T1000 (cell line): ENCODE measurements at regions not wholly inside any gene's neighbourhood (a gene's known extent, or its start where the extent isn't known, plus 50 kb on each side); places are given as distances from the start of the nearest gene placed in this dataset.

Experiments used
- DNase-seq: peaks from one replicate; lab custom pipeline; 2025; ENCODE audit warnings: mixed read lengths; lab: John Stamatoyannopoulos, UW

GRCh38 chr4:36719425-36719824, 438.0 kb downstream of the DTHD1 start:
- no peak for DNase-seq

DNA sequence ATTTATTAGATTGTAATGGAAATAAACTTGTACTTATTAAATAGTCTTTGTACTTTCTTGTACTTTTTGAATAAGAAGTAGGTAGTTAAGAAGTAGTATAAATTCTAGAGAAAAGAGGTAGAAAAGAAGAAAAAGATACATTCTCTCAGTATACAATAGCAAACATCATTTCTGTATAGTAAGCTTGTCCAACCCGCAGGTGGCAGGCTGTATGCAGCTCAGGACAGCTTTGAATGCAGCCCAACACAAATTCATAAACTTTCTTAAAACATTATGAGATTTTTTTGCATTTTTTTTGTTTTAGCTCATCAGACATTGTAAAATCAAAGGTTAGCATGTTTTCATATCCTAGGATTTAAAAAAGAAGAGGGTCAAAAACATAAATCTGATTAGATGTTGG, 441.6 kb downstream of the DTHD1 start:
- no peak for DNase-seq

- DNase-seq = no peak
Measured at GRCh38 chr4:36734334-36734733, 452.9 kb downstream of the DTHD1 start.

GRCh38 chr4:36737691-36738090, 456.3 kb downstream of the DTHD1 start:
- no peak for DNase-seq

DNA sequence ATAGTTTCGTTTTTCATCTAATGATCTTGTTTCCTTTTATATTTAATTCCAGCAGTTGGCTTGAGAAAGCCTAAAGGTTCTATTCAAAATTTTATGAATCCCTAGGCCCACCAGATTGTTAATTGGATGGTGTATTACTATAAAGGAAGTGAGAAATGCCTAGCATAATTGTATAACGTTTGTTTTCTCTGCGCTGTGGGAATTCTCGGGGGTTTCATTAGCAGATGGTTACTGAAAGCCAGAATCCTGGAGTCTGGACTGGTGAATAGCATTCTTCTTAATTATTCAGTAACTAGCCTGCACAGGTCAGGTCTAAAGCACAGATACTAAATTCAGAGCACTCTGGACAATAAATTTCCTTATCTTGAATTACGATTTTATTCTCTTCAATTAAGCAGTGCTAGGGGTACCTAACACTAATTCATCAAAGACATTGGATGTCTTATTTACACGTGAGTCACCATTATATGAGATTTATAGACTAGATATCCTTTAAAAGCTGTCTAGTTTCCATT, 459.4 kb downstream of the DTHD1 start:
- DNase-seq = no peak

- no peak for DNase-seq
Measured at GRCh38 chr4:36747277-36748129, 466.1 kb downstream of the DTHD1 start.

DNA sequence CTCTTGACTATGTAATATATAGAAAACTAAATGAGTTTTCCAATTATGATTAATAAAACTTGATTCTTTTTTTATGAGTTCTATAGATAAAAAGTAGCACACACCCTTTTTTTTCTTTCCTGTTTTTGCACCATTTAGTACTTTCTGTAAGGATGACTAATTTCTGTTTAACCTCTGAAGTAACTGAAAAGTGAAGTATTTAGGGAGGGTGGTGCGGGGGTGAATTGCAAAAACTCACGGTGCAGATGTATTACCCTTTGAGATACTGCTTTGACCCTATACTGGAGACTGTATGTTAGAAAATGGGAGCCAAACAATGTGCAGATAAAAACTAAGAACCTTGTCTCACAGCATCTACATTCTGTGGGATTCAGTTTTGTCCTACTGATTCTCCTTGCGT, 471.6 kb downstream of the DTHD1 start:
- no peak for DNase-seq

DNA sequence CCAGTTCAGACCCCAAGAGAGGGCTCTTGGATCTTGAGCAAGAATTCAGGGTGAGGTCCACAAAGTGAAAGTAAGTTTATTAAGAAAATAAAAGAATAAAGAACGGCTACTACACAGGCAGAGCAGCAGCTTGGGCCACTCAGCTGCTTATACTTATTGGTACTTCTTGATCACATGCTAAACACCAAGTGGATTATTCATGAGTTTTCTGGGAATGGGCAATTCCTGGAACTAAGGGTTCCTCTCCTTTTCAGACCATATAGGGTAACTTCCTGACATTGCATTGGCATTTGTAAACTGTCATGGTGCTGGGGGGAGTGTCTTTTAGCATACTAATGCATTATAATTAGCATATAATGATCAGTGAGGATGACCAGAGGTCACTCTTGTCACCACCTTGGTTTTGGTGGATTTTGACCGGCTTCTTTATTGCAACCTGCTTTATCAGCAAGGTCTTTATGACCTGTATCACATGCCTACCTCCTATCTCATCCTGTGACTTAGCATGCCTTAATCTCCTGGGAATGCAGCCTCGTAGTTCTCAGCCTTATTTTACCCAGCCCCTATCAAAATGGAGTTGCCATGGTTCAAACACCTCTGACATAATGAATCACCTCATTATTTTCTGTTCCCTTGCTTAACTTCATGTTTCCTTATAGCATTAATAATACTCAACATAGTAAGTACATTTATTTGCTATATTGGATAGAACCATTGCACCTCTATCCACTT, 476.3 kb downstream of the DTHD1 start:
- DNase-seq = no peak

DNA sequence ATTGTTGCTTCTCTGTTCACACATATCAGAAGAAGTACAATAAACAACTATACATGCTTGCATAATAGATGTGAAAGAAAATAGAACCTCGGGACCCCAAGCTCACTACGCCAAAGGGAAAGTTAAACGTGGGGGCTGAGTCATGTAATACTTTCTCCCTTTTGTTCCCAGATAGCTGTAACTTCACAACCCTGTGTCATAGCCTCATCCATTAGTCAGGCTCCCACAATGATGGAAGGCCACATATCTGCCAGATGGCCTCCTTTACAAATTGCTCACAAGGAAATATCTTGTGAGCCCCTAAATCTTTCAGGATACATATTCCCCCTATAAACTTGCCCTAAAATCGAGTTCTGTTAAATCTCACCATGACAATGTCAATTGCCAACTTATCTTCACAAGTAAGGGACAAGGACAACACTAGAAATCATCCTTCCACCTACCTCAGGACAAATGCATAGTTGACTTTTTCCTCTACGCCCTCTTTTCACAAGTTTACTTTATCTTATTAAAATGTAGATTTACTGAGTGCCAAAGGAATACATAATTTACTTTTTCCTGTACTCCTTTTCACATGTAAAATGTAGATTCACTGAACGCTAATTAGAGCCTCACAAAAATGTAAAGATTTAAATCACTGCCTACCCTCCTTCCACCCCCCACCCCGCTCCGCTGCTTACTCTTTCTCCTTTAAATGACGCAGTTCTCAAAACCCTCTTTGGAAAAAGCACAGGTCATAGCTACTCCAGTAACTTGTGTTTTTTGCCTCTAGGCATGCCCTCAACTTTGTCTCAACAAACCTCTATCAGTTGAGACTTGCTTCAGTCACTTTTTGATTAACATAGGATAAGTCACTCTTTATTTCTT, 477.1 kb downstream of the DTHD1 start:
- DNase-seq = peak; percentile 46

DNA sequence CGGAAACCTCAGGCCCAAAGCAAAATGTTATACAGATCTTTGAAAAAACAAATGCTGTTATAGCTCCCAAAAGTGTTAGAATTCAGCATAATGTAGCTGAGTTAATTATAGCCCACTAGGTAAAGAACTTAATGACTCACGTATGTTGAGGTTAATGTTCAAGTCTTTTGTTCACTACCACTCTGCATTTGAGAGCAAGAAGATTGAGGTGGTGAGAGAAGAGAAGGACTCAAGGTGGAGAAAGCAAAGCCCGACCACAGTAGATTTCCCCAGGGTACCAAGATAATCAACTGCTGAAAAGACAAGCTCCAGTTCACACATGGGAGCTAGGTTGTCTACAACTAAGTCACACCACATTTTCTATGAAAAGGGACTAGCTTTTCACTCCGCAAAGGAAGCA, 480.2 kb downstream of the DTHD1 start:
- DNase-seq = no peak

DNA sequence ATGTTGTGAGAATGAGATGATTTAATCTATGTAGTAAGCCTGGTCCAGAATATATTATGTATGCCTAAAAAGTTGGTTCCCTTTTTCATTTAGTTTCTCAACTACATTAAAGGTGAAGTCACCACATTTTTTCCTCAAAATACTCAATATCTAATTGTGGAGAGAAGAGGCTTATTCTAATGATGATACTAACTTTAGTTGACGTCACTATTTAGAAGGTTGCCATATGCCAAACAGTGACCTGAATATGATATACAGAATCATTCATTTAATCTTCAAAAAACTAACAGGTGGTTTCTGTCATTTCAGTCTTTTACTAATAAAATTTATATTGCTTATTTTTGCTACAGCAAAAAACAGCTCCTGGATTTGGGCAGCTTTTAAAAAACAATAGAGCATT, 480.7 kb upstream of the NWD2 start:
- no peak for DNase-seq

DNA sequence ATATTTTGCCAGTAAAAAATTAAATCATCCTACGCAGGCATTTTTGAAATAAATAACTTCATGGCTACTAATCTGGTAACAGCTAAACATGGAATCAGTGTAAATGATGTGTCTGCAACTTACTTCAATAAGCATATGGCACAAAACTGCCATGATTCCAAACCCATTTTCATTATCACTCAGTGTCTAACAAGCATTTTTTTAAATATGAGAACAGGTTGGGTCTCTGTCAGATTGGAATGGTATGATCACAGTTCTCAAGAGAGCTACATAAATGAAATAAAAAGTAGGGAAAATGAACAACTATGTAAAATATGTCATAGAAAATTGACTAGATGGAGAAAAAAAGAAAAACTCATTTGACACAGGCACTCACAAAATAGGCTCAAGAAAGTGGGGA, 476.9 kb upstream of the NWD2 start:
- no peak for DNase-seq

DNA sequence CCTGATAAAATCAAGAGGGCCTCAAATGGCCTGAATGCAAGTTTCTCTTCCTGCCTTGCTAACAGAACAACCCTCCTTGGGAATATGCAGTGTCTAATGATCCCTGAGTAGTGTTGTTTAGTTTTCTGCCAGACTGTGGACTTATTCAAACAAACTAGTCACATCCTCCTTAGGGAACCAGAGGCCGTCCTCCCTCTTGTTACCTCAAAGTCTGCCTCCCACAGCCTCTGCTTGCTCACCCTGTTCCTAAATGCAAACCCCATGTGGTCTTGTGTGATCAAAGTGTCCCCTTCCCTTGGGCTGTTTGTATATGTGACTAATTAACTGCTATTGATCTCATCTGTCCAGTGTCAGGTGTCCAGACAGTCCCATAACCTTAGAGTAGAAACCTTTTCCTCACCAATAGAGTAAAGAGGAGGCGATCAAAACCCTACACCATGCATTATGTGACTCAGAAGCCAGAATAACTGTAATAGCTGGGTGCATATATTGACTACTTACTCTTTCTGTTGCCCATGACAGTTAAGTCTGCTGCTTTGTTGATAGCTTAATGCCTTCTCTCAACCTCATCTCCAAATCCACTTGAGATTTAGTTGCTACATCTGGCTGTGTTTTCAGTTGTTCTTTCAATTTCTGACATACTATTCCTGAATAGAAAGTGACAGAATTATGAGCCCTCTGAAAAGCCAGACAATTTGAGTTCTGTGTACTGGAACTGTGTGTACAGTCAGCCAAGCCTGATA, 473.0 kb upstream of the NWD2 start:
- peak; percentile 12 for DNase-seq

DNA sequence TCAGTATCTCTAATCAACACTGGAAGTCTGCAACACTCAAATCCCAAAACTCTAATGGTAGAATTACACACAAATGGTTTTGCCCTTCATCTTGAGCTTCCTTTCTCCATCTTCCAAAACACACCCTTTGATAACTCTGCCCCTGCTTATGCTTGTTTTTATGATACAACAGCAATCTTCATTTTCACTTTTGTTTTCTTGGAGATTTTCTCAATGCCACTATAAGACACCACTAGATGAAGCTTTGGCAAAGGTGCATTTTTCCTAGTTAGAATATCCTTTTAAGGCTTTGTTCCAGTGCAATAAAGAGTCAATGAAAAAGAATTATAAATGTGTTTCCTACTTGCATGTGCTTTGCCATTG, 472.4 kb upstream of the NWD2 start:
- no peak for DNase-seq

GRCh38 chr4:36773467-36773866, 471.1 kb upstream of the NWD2 start:
- DNase-seq = no peak

DNA sequence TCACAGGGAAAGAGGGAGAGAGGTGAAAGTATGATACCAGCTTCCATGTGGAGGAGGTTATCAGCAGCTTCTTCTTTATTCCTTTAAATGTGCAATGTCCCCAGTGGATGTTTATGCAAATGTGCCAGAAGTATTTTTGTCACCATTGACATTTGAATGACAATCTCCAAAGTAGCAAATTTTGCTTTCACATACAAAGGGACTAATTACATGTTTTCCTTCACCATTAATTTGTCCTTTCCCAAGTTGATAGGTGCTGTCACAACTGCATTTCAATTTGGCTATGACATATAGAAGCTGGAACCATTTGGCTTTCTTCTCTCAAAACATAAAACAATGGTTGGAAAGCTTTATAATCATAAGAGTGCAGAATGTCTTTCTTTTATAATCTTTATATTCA, 469.0 kb upstream of the NWD2 start:
- no peak for DNase-seq

GRCh38 chr4:36779601-36780000, 464.9 kb upstream of the NWD2 start:
- DNase-seq = no peak

GRCh38 chr4:36785973-36786372, 458.6 kb upstream of the NWD2 start:
- DNase-seq = no peak

DNA sequence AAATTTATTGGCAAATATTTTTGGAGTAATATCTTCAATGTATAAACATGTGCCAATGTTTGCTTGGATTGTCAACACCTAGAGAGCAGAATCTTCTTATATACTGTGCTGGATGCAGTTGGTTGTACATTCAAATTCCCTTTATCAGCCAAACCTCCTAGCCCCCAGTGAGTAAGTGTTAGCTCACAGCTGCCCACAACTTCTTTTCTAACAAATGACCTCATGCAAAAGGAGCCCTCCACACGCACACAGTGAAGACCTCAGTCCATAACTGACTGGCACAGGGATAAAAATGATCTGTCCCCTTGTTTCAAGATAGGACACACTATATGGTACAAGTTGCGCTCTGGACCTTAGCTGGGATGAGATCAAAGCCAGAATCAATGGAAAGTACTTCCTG, 458.0 kb upstream of the NWD2 start:
- no peak for DNase-seq

DNA sequence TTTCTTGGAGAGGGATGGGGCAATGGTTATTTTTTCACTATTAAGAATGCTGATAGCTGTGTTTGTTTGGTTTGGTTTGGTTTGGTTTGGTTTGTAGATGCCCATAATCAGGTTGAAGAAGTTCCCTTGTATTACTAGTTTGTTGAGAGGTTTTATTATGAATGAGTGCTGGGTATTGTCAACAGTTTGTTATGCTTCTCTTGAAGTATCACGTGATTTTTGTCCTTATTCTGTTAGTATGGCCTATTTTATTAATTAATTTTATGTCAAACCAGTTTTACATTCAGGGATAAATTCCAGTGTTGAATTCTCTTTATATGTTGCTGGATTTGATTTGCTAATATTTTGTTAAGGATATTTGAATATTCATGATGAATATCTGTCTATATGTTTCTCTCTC, 449.8 kb upstream of the NWD2 start:
- DNase-seq = no peak

DNA sequence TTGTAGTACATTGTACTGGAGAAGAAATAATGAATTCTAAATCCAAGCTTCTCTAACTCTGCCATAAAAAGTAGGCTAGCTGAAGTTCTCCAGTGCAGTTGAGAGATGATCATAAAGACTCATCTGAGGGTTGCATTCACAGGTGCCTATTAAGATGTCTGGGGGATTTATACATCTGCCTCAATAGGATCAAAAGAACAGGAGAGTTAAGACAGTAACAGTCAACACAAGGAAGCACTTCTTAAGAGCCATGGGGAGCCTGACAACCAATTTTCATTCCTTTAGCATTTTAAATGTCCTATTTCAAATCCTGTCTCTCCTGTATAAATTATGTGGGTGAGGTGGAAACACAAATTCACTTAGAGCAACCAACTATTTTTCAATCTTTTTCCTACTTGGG, 432.4 kb upstream of the NWD2 start:
- DNase-seq = no peak

GRCh38 chr4:36815536-36815935, 429.0 kb upstream of the NWD2 start:
- DNase-seq = no peak
